ENCODE measurements at regions not wholly inside any gene's neighbourhood (a gene's known extent, or its start where the extent isn't known, plus 50 kb on each side); places are given as distances from the start of the nearest gene placed in this dataset.
A peak's percentile ranks its signal among the peaks of the same experiment; 100 is the strongest.
"Not testable (repeated sequence)": the region's sequence is repeated elsewhere in the genome, so short reads cannot be mapped to it uniquely, and the experiment has no call there.

DNA sequence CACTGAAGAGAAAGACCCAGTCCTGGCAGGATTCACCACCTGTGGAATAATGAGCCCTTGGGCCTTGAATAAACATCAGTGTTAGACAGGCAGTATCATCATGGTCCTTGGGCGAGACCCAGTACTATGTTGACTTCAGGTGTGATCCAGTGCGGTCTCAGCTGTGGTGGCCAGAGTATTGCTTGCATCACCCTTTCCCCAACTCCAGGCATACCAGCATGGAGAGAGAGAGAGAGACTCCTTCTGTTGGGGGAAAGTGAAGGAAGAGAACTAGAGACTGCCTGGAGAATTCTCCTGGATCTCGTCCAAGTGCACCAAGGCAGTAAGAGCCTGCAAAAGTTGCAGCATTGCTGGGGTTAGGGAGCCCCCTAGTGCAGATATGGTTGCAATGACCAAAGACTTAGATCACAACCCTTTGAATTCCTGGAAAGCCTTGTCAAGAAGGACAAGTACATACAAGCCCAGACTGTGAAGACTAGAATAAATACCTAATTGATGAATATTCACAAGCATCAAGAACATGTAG, 61.1 kb upstream of the VAMP7 start:
- TF ChIP-seq, protein P1, sequence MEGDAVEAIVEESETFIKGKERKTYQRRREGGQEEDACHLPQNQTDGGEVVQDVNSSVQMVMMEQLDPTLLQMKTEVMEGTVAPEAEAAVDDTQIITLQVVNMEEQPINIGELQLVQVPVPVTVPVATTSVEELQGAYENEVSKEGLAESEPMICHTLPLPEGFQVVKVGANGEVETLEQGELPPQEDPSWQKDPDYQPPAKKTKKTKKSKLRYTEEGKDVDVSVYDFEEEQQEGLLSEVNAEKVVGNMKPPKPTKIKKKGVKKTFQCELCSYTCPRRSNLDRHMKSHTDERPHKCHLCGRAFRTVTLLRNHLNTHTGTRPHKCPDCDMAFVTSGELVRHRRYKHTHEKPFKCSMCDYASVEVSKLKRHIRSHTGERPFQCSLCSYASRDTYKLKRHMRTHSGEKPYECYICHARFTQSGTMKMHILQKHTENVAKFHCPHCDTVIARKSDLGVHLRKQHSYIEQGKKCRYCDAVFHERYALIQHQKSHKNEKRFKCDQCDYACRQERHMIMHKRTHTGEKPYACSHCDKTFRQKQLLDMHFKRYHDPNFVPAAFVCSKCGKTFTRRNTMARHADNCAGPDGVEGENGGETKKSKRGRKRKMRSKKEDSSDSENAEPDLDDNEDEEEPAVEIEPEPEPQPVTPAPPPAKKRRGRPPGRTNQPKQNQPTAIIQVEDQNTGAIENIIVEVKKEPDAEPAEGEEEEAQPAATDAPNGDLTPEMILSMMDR (IDR thresholded peaks at IDR 0.05; ENCODE audit: borderline replicate concordance, control extremely low read depth, extremely low read depth, insufficient read depth, missing control alignments): peak; percentile 28
- DNase-seq (ENCODE audit: low spot score): peak; percentile 35
- in situ Hi-C loops (cut with MboI; ENCODE audit: low sequenced_read_pairs, unreplicated experiment): no loop called here

DNA sequence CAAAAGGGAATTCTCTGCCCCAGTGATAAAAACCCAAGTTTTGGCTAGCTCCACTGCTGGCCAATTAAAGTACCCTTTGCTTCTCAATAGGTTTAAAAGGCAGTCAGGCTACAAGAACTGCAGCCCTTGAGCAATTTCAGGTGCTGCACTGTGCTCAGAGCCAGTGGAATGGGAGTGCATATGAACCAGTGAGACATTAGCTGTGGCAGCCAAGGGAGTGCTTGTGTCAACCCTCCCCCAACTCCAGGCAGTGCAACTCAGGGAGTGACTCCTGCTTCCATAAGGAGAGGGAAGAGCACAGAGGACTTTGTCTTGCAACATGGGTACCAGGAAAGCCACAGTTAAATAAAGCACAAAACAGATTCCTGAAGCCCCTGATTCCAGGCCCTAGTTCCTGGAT, 61.6 kb upstream of the VAMP7 start:
- no peak for DNase-seq (ENCODE audit: low spot score)
- in situ Hi-C loops (cut with MboI; ENCODE audit: low sequenced_read_pairs, unreplicated experiment): no loop called here
- TF ChIP-seq, protein P1 (IDR thresholded peaks at IDR 0.05; ENCODE audit: borderline replicate concordance, control extremely low read depth, extremely low read depth, insufficient read depth, missing control alignments): no peak

DNA sequence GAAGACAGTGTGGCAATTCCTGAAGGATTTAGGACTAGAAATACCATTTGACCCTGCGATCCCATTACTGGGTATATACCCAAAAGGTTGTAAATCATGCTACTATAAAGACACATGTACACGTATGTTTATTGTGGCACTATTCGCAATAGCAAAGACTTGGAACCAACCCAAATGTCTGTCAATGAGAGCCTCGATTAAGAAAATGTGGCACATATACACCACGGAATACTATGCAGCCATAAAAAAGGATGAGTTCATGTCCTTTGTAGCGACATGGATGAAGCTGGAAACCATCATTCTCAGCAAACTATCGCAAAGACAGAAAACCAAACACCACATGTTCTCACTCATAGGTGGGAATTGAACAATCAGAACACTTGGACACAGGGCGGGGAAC, 66.8 kb upstream of the VAMP7 start:
- in situ Hi-C loops (cut with MboI; ENCODE audit: low sequenced_read_pairs, unreplicated experiment); DNase-seq (ENCODE audit: low spot score): not testable (repeated sequence)

DNA sequence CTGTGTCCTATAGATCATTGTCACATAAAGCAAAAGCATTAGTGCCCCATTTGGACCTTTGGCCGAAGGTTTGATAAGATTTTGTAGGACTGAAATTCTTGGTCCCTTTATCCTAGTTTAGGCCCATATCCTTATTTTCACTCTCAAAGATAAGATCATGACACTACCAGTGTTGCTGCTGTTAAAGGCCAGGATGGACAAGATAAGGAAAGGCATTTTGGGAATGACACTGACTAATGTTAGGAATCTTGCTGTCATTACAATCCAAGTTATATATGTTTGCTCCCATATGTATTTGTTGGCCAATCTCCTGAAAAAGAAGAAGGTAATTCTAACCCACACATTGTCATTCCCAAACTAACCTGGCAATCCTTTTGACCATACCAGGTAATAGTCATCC, 101.3 kb upstream of the VAMP7 start:
- in situ Hi-C loops (cut with MboI; ENCODE audit: low sequenced_read_pairs, unreplicated experiment): no loop called here

DNA sequence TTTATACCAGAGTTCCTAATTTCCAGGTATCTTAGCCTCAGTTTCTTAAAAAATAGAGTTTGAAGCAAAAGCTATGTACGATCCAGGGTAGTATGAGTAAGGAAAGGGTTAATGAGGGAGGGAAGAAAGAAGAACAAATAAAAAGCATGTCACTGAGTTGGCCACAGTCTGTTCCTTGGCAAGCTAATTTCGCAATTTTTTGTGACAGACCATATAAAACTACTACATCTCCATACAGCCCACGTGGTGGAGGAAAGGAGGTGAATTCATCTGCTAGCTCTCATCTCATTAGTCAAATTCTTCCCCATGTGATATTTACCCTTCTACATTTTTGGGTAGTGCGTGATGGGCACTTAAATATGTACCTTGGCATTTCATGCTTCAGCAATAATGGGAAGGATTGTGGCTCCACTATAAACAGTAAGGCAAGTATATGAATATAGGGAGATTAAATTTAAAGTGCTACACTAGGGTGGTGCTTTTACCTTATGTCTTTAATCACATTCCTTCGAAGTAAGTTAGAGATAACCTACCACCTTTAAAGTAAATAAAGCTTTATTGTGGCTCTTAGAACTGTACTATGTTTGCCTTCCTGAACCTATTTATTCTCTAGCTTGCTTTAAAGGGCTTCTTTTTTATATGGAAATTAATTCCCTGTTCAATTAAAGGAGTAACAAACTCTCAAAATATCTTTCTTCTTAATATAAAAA, 102.1 kb upstream of the VAMP7 start:
- TF ChIP-seq, protein P1 (IDR thresholded peaks at IDR 0.05; ENCODE audit: borderline replicate concordance, control extremely low read depth, extremely low read depth, insufficient read depth, missing control alignments): no peak
- DNase-seq (ENCODE audit: low spot score): no peak
- in situ Hi-C loops (cut with MboI; ENCODE audit: low sequenced_read_pairs, unreplicated experiment): no loop called here

More for the DNA sequence above, 101.3 kb upstream of the VAMP7 start:
- TF ChIP-seq, protein P1 (IDR thresholded peaks at IDR 0.05; ENCODE audit: borderline replicate concordance, control extremely low read depth, extremely low read depth, insufficient read depth, missing control alignments): no peak
- no peak for DNase-seq (ENCODE audit: low spot score)

DNA sequence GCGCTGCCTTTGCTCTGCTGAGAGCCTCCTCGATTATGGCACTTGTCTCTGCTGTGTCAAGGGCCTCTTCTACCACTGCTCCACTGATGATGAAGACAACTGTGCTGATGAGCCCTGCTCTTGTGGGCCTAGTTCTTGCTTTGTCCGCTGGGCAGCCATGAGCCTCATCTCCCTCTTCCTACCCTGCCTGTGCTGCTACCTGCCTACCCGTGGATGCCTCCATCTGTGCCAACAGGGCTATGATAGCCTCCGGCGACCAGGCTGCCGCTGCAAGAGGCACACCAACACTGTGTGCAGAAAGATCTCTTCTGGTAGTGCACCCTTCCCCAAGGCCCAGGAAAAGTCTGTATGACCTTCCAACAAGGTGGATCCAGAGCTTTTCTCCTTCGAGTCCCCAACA, 106.8 kb upstream of the VAMP7 start:
- no peak for DNase-seq (ENCODE audit: low spot score)
- in situ Hi-C loops (cut with MboI; ENCODE audit: low sequenced_read_pairs, unreplicated experiment): no loop called here
- TF ChIP-seq, protein P1 (IDR thresholded peaks at IDR 0.05; ENCODE audit: borderline replicate concordance, control extremely low read depth, extremely low read depth, insufficient read depth, missing control alignments): no peak
